Activated CD8-positive, alpha-beta memory T cell treated with anti-CD3 and anti-CD28 coated beads for 48 hours (primary cell): ENCODE measurements at regions not wholly inside any gene's neighbourhood (a gene's known extent, or its start where the extent isn't known, plus 50 kb on each side); places are given as distances from the start of the nearest gene placed in this dataset.

Experiments used
- DNase-seq, 3 experiments: peaks; one replicate each; pipeline ENCODE4 v3.0.0-alpha.2; 2020; ENCODE audit warnings: low read depth in 2 of 3, low spot score in 2 of 3

DNA sequence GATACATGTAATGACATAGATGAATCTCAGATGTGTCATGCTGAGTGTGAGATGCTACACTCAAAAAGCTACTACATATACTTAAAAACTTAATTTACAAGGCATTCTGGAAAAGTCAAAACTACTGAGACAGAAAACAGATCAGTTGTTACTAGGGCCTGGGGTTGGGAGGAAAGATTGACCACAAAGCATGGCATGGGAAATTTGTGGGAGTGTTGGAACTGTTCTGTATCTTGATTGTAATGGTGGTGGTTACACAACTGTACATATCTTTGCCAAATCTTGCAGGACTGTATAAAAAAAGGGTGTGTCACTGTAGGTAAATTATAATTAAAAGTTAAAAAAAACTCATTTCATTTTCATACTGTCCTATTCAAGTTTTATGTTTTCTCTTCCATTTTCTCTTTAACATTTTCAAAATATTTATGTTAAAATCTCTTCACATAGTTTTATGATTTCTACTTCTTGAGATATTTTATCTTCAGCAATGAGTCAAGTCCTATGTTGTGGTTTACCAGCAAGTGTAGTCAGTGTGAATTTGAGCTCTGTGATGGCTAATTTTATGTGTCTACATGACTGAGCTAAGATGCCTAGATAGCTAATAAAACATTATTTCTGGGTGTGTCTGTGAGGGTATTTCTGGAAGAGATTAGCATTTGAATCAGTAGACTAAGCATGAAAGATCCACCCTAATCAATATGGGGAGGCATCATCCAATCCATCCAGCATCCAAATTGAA, 58.6 kb upstream of the VRK2 start:
- DNase-seq, result no peak

GRCh38 chr2:57990118-57990725, 56.4 kb upstream of the VRK2 start:
- no peak for DNase-seq
